IMR-90 (cell line): ENCODE measurements at regions not wholly inside any gene's neighbourhood (a gene's known extent, or its start where the extent isn't known, plus 50 kb on each side); places are given as distances from the start of the nearest gene placed in this dataset.

Experiments used
- ATAC-seq: fragments of 200-7000 bp; cut with Tn5 transposase; 2 replicates; pipeline ENCODE4 v1.9.1; 2020; ENCODE audit warnings: low read depth, mild to moderate bottlenecking, moderate library complexity
- BruUV-seq: library from RNA; stranded (reverse); fragments of 400-500 nt; replicated peaks from 2 replicates; lab custom pipeline; 2021; lab: Mats Ljungman, UMichigan
- CTCF ChIA-PET: fragments of 300-600 bp; formaldehyde crosslinking; extraction: SDS; loops from one replicate; lab custom pipeline; 2021; ENCODE audit warnings: antibody characterized with exemption; lab: Yijun Ruan, JAX
- POLR2A ChIA-PET: fragments of 300-600 bp; sonication (Branson Sonifier 250); formaldehyde crosslinking; loops from one replicate; lab custom pipeline; 2022; ENCODE audit warnings: antibody characterized with exemption; ENCODE audit not compliant: unreplicated experiment; lab: Charles Lee
- DNase-seq: peaks from one replicate; pipeline ENCODE4 v3.0.0; 2013
- H2AFZ ChIP-seq: replicated peaks from 2 replicates; pipeline ENCODE3; 2013; ENCODE audit warnings: low read length, mild to moderate bottlenecking; ENCODE audit not compliant: poor library complexity
- H2AK5ac ChIP-seq: 2 replicates; pipeline ENCODE4 v1.6.1; 2013; ENCODE audit warnings: low read depth, low read length, inconsistent platforms
- H2AK9ac ChIP-seq: replicated peaks from 2 replicates; pipeline ENCODE3; 2013; ENCODE audit warnings: mild to moderate bottlenecking, low read depth, low read length, moderate library complexity; ENCODE audit not compliant: poor library complexity
- H2BK120ac ChIP-seq: 2 replicates; pipeline ENCODE4 v1.6.1; 2013; ENCODE audit warnings: low read depth, low read length, inconsistent platforms
- H2BK15ac ChIP-seq: 3 replicates; pipeline ENCODE4 v1.6.1; 2013; ENCODE audit warnings: low read depth, low read length, inconsistent platforms
- H2BK20ac ChIP-seq: 2 replicates; pipeline ENCODE4 v1.6.1; 2013; ENCODE audit warnings: low read depth, mild to moderate bottlenecking, inconsistent platforms, low read length, moderate library complexity
- H2BK5ac ChIP-seq: 2 replicates; pipeline ENCODE4 v1.6.1; 2013; ENCODE audit warnings: mild to moderate bottlenecking, low read depth, low read length, inconsistent platforms; ENCODE audit not compliant: poor library complexity, severe bottlenecking
- H3K14ac ChIP-seq: replicated peaks from 2 replicates; pipeline ENCODE4 v1.6.1; 2013; ENCODE audit warnings: low read depth, low read length, inconsistent platforms
- H3K18ac ChIP-seq: 2 replicates; pipeline ENCODE4 v1.6.1; 2013; ENCODE audit warnings: low read depth, low read length, control low read depth
- H3K23ac ChIP-seq: 2 replicates; pipeline ENCODE4 v1.6.1; 2013; ENCODE audit warnings: low read depth, low read length, inconsistent platforms
- H3K27ac ChIP-seq: 2 replicates; pipeline ENCODE4 v1.5.1; 2013; ENCODE audit warnings: mild to moderate bottlenecking, control low read depth, low read length; ENCODE audit not compliant: insufficient read depth
- H3K27me3 ChIP-seq: 2 replicates; pipeline ENCODE4 v1.6.1; 2013; ENCODE audit warnings: low read length; ENCODE audit not compliant: control insufficient read depth, insufficient read depth
- H3K36me3 ChIP-seq: 2 replicates; pipeline ENCODE4 v1.6.1; 2013; ENCODE audit warnings: low read length, mixed read lengths; ENCODE audit not compliant: control insufficient read depth, insufficient read depth
- H3K4ac ChIP-seq: 2 replicates; pipeline ENCODE4 v1.6.1; 2013; ENCODE audit warnings: low read depth, low read length, inconsistent platforms
- H3K4me1 ChIP-seq: 2 replicates; pipeline ENCODE4 v1.6.1; 2013; ENCODE audit warnings: low read length, mixed read lengths; ENCODE audit not compliant: control insufficient read depth, insufficient read depth
- H3K4me2 ChIP-seq: 2 replicates; pipeline ENCODE4 v1.6.1; 2013; ENCODE audit warnings: low read depth, mild to moderate bottlenecking, control low read depth, low read length, moderate library complexity
- H3K4me3 ChIP-seq: 2 replicates; pipeline ENCODE4 v1.5.1; 2013; ENCODE audit warnings: low read depth, mild to moderate bottlenecking, control low read depth, low read length, moderate library complexity; ENCODE audit not compliant: insufficient read depth
- H3K56ac ChIP-seq: 2 replicates; pipeline ENCODE4 v1.6.1; 2013; ENCODE audit warnings: low read length, inconsistent platforms; ENCODE audit not compliant: insufficient read depth; ENCODE audit errors: extremely low read depth
- H3K79me1 ChIP-seq, 2 experiments: 2 replicates each; pipeline ENCODE4 v1.6.1; 2013; ENCODE audit warnings: low read length in 2 of 2, inconsistent platforms in 1 of 2, low read depth in 1 of 2
- H3K9ac ChIP-seq: 2 replicates; pipeline ENCODE4 v1.6.1; 2013; ENCODE audit warnings: low read depth, low read length, control low read depth
- H3K9me1 ChIP-seq: 2 replicates; pipeline ENCODE4 v1.6.1; 2013; ENCODE audit warnings: low read length, inconsistent platforms; ENCODE audit not compliant: insufficient read depth
- H3K9me3 ChIP-seq: 2 replicates; pipeline ENCODE4 v1.6.1; 2013; ENCODE audit warnings: low read length; ENCODE audit not compliant: control insufficient read depth, insufficient read depth
- H4K20me1 ChIP-seq: 2 replicates; pipeline ENCODE4 v1.6.1; 2013; ENCODE audit warnings: low read length, inconsistent platforms; ENCODE audit not compliant: insufficient read depth
- H4K5ac ChIP-seq: 2 replicates; pipeline ENCODE4 v1.6.1; 2013; ENCODE audit warnings: mild to moderate bottlenecking, low read depth, low read length, control low read depth
- H4K8ac ChIP-seq, 2 experiments: 2 replicates each; pipeline ENCODE4 v1.6.1; 2013; ENCODE audit warnings: low read depth in 2 of 2, low read length in 2 of 2, control low read depth in 1 of 2, inconsistent platforms in 1 of 2
- H4K91ac ChIP-seq: 2 replicates; pipeline ENCODE4 v1.6.1; 2013; ENCODE audit warnings: low read depth, low read length, inconsistent platforms; ENCODE audit not compliant: insufficient read depth
- BHLHE40 ChIP-seq: fragments of 150-350 bp; IDR thresholded peaks from 2 replicates; pipeline ENCODE4 v1.6.1; 2016; ENCODE audit warnings: mild to moderate bottlenecking, low read depth, low read length
- CEBPB ChIP-seq: IDR thresholded peaks from 2 replicates; pipeline ENCODE4 v1.6.1; 2012; ENCODE audit warnings: low read depth, low read length, improper control_type of control experiment
- CHD1 ChIP-seq: IDR thresholded peaks from 2 replicates; pipeline ENCODE4 v1.6.1; 2012; ENCODE audit warnings: low read depth, low read length, improper control_type of control experiment
- CTCF ChIP-seq: conservative IDR thresholded peaks from 2 replicates; pipeline ENCODE4 v1.5.1; 2012; ENCODE audit warnings: mild to moderate bottlenecking, low read depth, low read length, improper control_type of control experiment
- ELK1 ChIP-seq: fragments of 150-350 bp; IDR thresholded peaks from 2 replicates; pipeline ENCODE4 v1.6.1; 2016; ENCODE audit warnings: low read depth, mild to moderate bottlenecking, low read length, moderate library complexity, borderline replicate concordance
- FOS ChIP-seq: fragments of 150-350 bp; IDR thresholded peaks from 2 replicates; pipeline ENCODE4 v1.6.1; 2016; ENCODE audit warnings: low read depth, low read length
- MAFK ChIP-seq: IDR thresholded peaks from 2 replicates; pipeline ENCODE4 v1.6.1; 2012; ENCODE audit warnings: low read depth, low read length, improper control_type of control experiment
- MAZ ChIP-seq: IDR thresholded peaks from 2 replicates; pipeline ENCODE4 v1.6.1; 2012; ENCODE audit warnings: low read depth, mild to moderate bottlenecking, low read length, improper control_type of control experiment, moderate library complexity, borderline replicate concordance
- NFE2L2 ChIP-seq: fragments of 150-350 bp; IDR thresholded peaks from 2 replicates; pipeline ENCODE4 v1.6.1; 2016; ENCODE audit warnings: low read depth, mild to moderate bottlenecking, low read length
- RAD21 ChIP-seq: IDR thresholded peaks from 2 replicates; pipeline ENCODE4 v1.6.1; 2012; ENCODE audit warnings: low read length, improper control_type of control experiment
- RCOR1 ChIP-seq: IDR thresholded peaks from 2 replicates; pipeline ENCODE4 v1.6.1; 2012; ENCODE audit warnings: mild to moderate bottlenecking, low read length, improper control_type of control experiment; ENCODE audit not compliant: insufficient replicate concordance
- RFX5 ChIP-seq: IDR thresholded peaks from 2 replicates; pipeline ENCODE4 v1.8.0; 2012; ENCODE audit warnings: low read depth, mild to moderate bottlenecking, low read length, moderate library complexity
- SMC3 ChIP-seq: fragments of 150-350 bp; IDR thresholded peaks from 2 replicates; pipeline ENCODE4 v1.6.1; 2016; ENCODE audit warnings: low read depth, mild to moderate bottlenecking, antibody characterized with exemption, low read length, moderate library complexity
- USF2 ChIP-seq: fragments of 150-350 bp; IDR thresholded peaks from 2 replicates; pipeline ENCODE4 v1.6.1; 2017; ENCODE audit warnings: mild to moderate bottlenecking, antibody characterized with exemption, low read length, low read depth
- WGBS, 2 experiments: methylation state at CpG; one replicate each; pipeline versions ENCODE4 v1.1.5 to v1.1.7; 2013; ENCODE audit warnings: missing lambda C conversion rate in 2 of 2; ENCODE audit not compliant: insufficient read length in 1 of 2; ENCODE audit errors: extremely low coverage in 2 of 2; 5-methylcytosine and 5-hydroxymethylcytosine counted together
- dilution Hi-C: fragments of 300-500 bp; cut with HindIII; formaldehyde crosslinking; loops from one replicate; pipeline ENCODE4 v1.14.3; 2018; ENCODE audit warnings: low sequenced_read_pairs; ENCODE audit not compliant: unreplicated experiment
- in situ Hi-C: fragments of 300-500 bp; cut with MboI; formaldehyde crosslinking; loops from 3 replicates; pipeline ENCODE4 v1.14.3; 2019; ENCODE audit warnings: low sequenced_read_pairs, inconsistent platforms, mixed read lengths
- intact Hi-C: fragments of 100-400 bp; cut with micrococcal nuclease; formaldehyde crosslinking; loops from 2 replicates; pipeline ENCODE4 v1.10.0; 2022

- no peak overlapping the region for H3K23ac ChIP-seq
- no peak overlapping the region for H4K91ac ChIP-seq
- no peaks in the 10 kb centered on the region for H3K9me1 ChIP-seq
- no peak overlapping the region for H3K4me2 ChIP-seq
- no peak overlapping the region for H2AFZ ChIP-seq
- TF ChIP-seq ELK1 (no peak), MAZ (no peak), RCOR1 (no peak), BHLHE40 (no peak), CTCF (no peak), RAD21 (no peak), CEBPB (no peak), MAFK (no peak), NFE2L2 (no peak), FOS (no peak), CHD1 (no peak), SMC3 (no peak), USF2 (no peak), RFX5 (no peak)
- POLR2A ChIA-PET, result no interaction called here
- no peak overlapping the region for H2BK15ac ChIP-seq
- H3K56ac ChIP-seq, result no peak overlapping the region
- no peak overlapping the region for H3K14ac ChIP-seq
- H3K4me1 ChIP-seq, result no peaks in the 10 kb centered on the region
- H3K4ac ChIP-seq, result no peak overlapping the region
- CTCF ChIA-PET, result interaction anchor here (0.7 kb wide), 1 partner anchor 27 kb away, joined by 4 read pairs; no protein-coding TSS in a partner anchor
- no peak overlapping the region for H2AK9ac ChIP-seq
- no peaks in the 10 kb centered on the region for H3K36me3 ChIP-seq
- in situ Hi-C loops (no loop called here), dilution Hi-C loops (no loop called here), intact Hi-C loops (no loop called here)
- H4K20me1 ChIP-seq, result no peaks in the 10 kb centered on the region
- H3K18ac ChIP-seq, result no peak overlapping the region
- ATAC-seq (no peak), DNase-seq (no peak)
- BruUV-seq, result no TSS peak
- H3K27me3 ChIP-seq, result peaks cover 3% of the 10 kb centered on the region; the same call in 1 of the 2 replicates
- H3K9me3 ChIP-seq, result no peaks in the 10 kb centered on the region
- H3K4me3 ChIP-seq, result no peak overlapping the region
- H2AK5ac ChIP-seq, result no peak overlapping the region
- no peak overlapping the region for H2BK120ac ChIP-seq
- WGBS, 2 experiments, result no CpG with 5 or more reads among the region's 5 CpGs
- no peak overlapping the region for H4K5ac ChIP-seq
- H3K27ac ChIP-seq, result no peak overlapping the region
- H2BK5ac ChIP-seq, result no peak overlapping the region
- H3K9ac ChIP-seq, result no peak overlapping the region
- no peak overlapping the region for H4K8ac ChIP-seq
- H2BK20ac ChIP-seq, result no peak overlapping the region
- no peaks in the 10 kb centered on the region for H3K79me1 ChIP-seq
Measured at GRCh38 chr5:124234022-124234769, 512.2 kb downstream of the ZNF608 start.
